LNCaP clone FGC (cell line): ENCODE measurements at regions not wholly inside any gene's neighbourhood (a gene's known extent, or its start where the extent isn't known, plus 50 kb on each side); places are given as distances from the start of the nearest gene placed in this dataset.

Experiments
- DNase-seq: peaks from one replicate; pipeline ENCODE4 v3.0.0-alpha.2; 2011; ENCODE audit warnings: low read depth
- H3K4me3 ChIP-seq: 2 replicates; pipeline ENCODE4 v1.5.1; 2011; ENCODE audit warnings: mild to moderate bottlenecking, low read depth, low read length, control low read depth
- CTCF ChIP-seq: IDR thresholded peaks from 2 replicates; pipeline ENCODE4 v1.5.1; 2012; ENCODE audit warnings: mild to moderate bottlenecking; ENCODE audit not compliant: control insufficient read depth, insufficient read depth; ENCODE audit errors: extremely low read depth

- no peak for TF ChIP-seq CTCF
- peak; percentile 64 for DNase-seq
- peak overlapping the region; percentile 29 for H3K4me3 ChIP-seq
These were observed 114.7 kb upstream of the IRF2BP2 start for GRCh38 chr1:234724516-234725176.

GRCh38 chr1:234722904-234723720, 113.1 kb upstream of the IRF2BP2 start:
- DNase-seq, result no peak
- no peak overlapping the region; the same call in 1 of the 2 replicates for H3K4me3 ChIP-seq
- TF ChIP-seq CTCF, result no peak

- no peak for TF ChIP-seq CTCF
- H3K4me3 ChIP-seq, result no peak overlapping the region
- DNase-seq, result no peak
These were observed 112.3 kb upstream of the IRF2BP2 start for GRCh38 chr1:234722270-234722704.

- TF ChIP-seq CTCF, result no peak
- no peak overlapping the region for H3K4me3 ChIP-seq
- no peak for DNase-seq
These were observed 111.7 kb upstream of the IRF2BP2 start for GRCh38 chr1:234721476-234722269.

GRCh38 chr1:234720709-234721441, 110.9 kb upstream of the IRF2BP2 start:
- TF ChIP-seq CTCF, result no peak
- H3K4me3 ChIP-seq, result no peak overlapping the region
- no peak for DNase-seq

GRCh38 chr1:234719454-234720251, 109.7 kb upstream of the IRF2BP2 start:
- DNase-seq, result no peak
- H3K4me3 ChIP-seq, result no peak overlapping the region
- TF ChIP-seq CTCF, result no peak
